ENCODE measurements at regions not wholly inside any gene's neighbourhood (a gene's known extent, or its start where the extent isn't known, plus 50 kb on each side); places are given as distances from the start of the nearest gene placed in this dataset.

DNA sequence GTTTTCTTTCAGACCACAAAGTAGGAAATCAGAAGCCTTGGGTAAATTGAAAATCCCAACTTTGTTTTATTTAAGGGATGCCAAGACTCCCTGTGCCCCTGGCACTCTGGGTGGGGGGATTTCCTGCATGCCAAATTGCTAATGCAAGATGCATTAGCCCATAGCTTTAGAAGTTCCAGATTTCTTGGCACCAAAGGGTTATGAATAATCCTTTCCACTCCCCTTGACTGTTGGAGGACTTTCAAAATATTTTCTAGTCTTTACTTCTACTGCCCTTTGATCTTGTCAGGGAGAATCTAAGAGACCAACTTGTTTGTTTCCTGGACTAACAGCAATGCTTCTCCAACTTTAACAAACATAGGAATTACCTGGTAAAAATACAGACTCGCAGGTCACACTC is 81.8 kb upstream of the TGIF1 start:
- no peak for TF ChIP-seq CTCF (conservative IDR thresholded peaks at IDR 0.05; ENCODE audit: low read depth, low read length)
- TF ChIP-seq EZH2 (IDR thresholded peaks at IDR 0.05; ENCODE audit: low read length, unreplicated experiment), result no peak
- TF ChIP-seq EZH2phosphoT487 (IDR thresholded peaks at IDR 0.05; ENCODE audit: borderline replicate concordance, low read length), result no peak
